NOMO-1 (cell line): ENCODE measurements at regions not wholly inside any gene's neighbourhood (a gene's known extent, or its start where the extent isn't known, plus 50 kb on each side); places are given as distances from the start of the nearest gene placed in this dataset.
A peak's percentile ranks its signal among the peaks of the same experiment; 100 is the strongest.
"Not testable (repeated sequence)": the region's sequence is repeated elsewhere in the genome, so short reads cannot be mapped to it uniquely, and the experiment has no call there.

ENCODE experiments used
- DNase-seq, 2 experiments: peaks; one replicate each; lab custom pipeline; 2025; ENCODE audit not compliant: unreplicated experiment in 2 of 2; lab: John Stamatoyannopoulos, UW

DNA sequence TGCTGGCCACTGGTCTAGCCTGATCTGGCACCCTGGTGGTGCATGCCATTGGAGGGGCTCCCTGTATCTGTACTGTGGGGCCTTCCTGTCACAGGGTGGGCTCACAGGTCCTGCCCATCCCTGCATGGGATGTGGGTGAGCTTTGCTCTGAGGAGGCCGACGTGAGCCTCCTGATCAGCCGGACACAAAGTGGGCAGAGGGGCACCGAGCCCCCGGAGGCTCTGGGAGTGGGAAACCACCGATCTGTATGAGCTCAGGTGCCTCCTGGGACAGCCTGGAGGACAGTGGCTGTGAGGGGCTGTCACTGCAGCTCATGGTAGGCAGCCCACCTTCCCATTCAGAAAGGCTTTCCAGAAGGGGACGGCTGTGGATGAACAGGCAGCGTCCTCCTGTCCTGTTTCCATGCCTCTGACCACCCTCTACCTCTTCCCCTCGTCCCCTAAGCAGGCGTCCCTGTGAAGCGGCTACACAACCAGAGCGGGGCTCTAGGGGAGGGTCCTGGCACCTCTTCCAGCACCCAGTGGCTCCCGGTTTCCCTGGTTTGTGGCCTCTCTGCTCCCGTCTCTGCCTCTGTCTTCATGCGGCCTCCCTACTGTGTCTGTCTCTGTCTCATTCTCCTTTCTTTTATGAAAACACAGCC, 112.5 kb upstream of the OTOS start:
- DNase-seq = no peak

DNA sequence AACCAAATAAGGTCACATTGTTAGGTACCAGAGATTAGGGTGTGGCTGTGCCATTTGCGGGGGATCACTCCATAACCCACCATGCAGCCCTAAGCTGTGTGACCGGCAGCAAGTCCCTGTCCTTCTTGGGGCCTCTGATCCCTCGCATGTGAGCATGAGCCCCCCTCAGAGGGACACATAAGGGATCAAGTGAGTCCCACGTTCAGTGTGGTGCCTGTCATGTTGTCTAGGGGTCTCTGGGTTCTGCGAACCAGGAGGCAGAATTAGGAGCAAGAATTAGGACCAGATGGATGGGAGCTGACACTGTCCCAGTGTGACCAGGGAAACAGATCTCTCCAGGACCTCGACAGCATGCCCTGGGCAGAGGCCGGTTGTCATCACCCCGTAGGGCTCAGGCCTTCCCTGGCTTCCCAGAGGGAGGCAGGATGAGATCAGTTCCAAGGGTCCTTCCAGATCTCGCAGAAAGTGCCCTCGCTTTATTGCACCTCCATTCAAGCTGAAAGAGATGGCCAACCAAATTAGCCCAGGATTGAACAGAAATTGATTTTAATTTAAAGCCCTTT, 113.2 kb upstream of the OTOS start:
- no peak for DNase-seq

DNA sequence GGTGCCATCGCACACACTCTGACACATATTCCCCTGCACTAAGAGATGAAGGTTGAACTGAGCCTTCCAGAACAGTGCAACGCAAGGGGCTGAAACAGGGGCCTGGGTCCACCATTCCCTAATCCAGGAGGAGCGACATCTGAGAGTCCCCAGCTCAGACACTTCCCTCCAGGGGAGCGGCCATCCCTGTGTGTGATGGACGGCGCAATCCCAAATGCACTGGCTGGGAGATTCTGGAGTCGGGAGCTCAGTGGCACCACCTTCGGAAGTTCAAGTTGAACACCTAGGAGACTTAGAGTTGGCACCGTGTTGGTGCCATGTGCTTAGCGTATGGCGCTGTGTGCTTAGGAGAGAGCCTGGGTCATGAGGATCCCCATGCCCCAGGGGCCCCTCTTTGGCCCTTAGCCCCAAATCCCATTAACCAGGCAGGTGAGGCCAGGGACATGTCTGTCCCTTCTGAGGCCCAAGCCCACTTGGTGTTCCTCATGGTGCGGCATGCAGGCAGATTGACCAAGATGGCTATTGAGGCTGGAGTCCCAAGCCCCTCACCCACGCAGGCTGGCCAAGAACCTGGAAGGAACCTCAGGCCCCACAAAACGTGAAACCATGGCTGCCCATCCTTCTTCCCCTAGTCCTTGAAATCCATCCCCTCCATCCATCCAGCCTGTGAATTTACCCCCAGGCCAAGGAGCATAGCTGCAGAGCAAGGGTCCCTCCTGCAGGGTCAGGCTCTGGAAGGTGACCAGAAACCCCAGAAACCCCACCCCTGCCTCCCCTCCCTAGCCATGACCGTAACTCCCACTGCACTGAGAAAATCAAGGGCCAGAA, 114.1 kb upstream of the OTOS start:
- no peak for DNase-seq

- no peak for DNase-seq
Observed at GRCh38 chr2:240255165-240255491, 114.7 kb upstream of the OTOS start.

- DNase-seq = peak in 1 of 2 experiments; percentile 72
Observed at GRCh38 chr2:240255811-240256703, 115.6 kb upstream of the OTOS start.

- DNase-seq = no peak
Observed at GRCh38 chr2:240256704-240257637, 116.5 kb upstream of the OTOS start.

GRCh38 chr2:240257940-240258580, 117.6 kb upstream of the OTOS start:
- no peak for DNase-seq

DNA sequence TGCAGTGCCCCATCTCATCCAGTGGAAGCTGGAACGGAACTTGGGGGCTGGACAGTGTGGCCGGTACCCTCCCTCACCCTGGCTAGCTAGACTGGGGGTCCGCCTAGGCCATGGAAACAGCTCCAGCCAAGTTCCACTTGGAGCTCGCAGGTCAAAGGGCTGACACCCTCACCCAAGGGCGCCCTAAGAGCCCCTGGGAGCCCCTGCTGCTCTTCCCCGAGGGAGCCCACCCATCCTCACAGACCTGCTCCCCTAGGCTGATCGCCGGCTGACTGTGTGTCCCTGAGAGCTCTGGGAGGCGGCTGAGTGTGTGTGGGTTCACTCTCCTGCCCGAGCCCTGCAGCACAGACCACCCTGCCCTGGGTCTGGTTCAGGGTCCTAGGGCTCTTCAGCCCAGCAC, 118.2 kb upstream of the OTOS start:
- no peak for DNase-seq

GRCh38 chr2:240259201-240259923, 118.9 kb upstream of the OTOS start:
- DNase-seq = no peak

DNA sequence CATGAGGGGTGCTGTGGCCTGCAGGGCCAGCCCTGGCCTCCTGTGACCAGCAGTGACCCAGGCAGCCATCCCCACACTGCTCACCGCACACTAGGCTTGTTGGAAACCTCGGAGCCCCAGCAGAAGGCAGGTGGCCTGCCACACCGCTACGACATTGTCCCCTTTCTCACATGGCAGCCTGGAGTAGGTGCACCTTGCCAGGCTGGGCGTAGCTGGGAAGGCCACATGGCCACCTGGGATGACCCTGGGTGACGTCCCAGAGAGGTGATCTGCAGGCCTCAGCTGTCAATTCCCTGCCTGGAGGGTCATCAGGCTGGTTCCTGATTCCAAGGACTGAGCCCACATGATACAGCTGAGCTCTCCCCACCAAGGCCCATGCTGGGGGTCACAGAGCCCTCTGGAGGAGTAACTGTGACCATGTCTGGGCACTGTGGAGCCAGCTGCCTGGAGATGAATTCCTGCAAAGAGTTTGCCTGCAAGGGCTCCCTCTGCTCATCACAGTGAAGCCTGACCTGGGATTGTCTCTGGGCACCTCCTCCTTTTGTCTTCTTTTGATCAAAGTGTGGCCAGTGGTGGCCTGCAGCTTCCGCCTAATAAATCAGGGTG, 119.6 kb upstream of the OTOS start:
- DNase-seq = no peak

DNA sequence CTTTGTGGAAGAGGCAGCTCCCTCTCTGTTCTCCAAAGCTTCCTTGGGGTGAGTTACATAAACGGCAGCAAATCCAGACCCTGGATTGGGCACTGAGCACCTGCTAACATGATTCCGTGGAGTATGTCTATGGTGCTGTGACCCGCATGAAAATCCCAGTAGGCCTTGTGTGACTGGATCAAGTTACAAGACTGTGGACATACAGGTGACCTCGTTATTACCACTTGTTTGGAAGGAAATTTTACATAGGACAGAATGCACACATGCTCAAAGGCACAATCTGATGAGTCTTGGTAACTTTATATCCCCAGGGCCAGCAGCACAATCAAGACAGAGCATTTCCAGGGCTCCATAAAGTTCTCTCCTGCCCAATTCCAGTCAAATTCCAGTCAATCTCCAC, 120.2 kb upstream of the OTOS start:
- DNase-seq = no peak

DNA sequence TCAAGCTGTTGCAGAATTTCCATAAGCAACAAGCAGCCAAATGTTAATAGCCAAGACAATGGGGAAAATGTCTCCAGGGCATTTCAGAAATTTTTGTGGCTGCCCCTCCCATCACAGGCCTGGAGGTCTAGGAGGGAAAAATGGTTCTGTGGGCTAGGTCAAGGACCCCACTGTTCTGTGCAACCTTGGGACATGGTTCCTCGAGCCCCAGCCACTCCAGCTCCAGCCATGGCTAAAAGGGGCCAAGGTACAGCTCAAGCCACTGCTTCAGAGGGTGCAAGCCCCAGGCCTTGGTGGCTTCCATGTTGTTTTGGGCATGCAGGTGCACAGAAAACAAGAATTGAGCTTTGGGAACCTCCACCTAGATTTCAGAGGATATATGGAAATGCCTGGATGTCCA, 122.1 kb upstream of the OTOS start:
- not testable (repeated sequence) for DNase-seq

- DNase-seq = no peak
Observed at GRCh38 chr2:240269380-240269779, 128.9 kb upstream of the OTOS start.

DNA sequence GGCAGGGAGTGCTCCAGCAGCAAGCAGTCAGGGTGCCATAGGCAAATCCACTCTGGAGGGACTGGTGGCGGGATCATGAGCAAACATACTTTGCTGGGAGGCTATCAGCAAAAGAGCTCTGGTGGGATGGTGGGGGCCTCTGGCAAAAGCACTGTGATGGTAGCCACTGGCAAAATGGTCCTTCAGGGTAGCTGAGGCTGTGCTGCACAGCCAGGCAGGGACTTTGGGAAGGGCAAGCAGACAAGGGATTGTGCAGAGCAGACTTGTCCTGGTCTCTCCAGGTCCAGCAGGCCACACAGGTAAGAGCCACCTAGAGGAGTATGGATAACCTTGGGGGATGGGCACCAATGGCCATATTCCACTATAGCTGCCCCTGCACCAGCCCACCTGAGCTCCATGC, 129.4 kb upstream of the OTOS start:
- DNase-seq = no peak

- no peak for DNase-seq
Observed at GRCh38 chr2:240271716-240272341, 131.4 kb upstream of the OTOS start.

- no peak for DNase-seq
Observed at GRCh38 chr2:240275386-240275785, 134.9 kb upstream of the OTOS start.

- DNase-seq = no peak
Observed at GRCh38 chr2:240277073-240277806, 136.8 kb upstream of the OTOS start.
